ENCODE measurements at regions not wholly inside any gene's neighbourhood (a gene's known extent, or its start where the extent isn't known, plus 50 kb on each side); places are given as distances from the start of the nearest gene placed in this dataset.

DNA sequence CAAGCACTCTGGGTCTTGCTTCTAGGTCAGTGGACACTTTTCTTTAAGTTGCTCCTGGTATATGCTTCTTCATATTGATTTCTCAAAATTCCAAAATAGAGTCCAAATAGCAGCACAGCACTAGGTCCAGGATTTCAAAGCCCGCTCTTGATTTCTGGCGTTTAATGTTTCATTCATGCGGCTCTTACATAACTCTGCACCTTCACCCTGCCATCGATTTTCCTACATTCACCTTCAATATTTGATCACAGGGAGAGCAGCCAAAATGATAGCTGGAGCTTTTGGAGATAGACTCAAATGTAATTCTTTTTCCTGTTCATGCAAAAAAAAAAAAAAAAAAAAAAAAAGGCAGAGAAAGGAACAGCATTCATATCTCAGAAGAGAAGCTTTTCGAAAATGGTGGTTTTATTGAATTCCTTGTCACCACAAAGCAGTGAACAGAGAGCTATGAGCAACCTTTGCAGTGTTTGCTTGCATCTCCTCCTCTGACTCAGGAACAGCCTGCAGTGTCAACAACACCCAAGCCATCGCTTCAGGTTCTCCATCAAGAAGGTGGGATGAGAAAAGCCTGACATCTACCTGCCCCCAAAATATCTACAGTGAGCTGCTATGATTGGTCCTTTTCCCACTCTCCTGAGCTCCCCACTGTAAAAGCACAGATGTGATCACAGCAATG, 97.8 kb downstream of the MED10 start:
- Histone ChIP-seq H3K9me3 (ENCODE audit: control insufficient read depth, low read depth, low read length) (no peaks in the 10 kb centered on the region), H2AFZ (ENCODE audit: control insufficient read depth, low read length) (no peak overlapping the region), H3K9ac (ENCODE audit: control insufficient read depth, extremely low read depth, insufficient read depth, low read length) (no peak overlapping the region), H3K4me1 (ENCODE audit: control insufficient read depth, extremely low read depth, insufficient read depth, low read length) (no peaks in the 10 kb centered on the region), H3K27ac (ENCODE audit: control insufficient read depth, insufficient read depth, low read length) (no peak overlapping the region), H3K79me2 (ENCODE audit: control insufficient read depth, insufficient read depth, low read length) (no peaks in the 10 kb centered on the region), H3K4me3 (ENCODE audit: control insufficient read depth in 2 of 3, extremely low read depth in 1 of 3, insufficient read depth in 2 of 3, low read depth in 1 of 3, low read length in 3 of 3) (no peak overlapping the region), H4K20me1 (ENCODE audit: control insufficient read depth, extremely low read depth, insufficient read depth, low read length) (no peaks in the 10 kb centered on the region), H3K36me3 (ENCODE audit: control insufficient read depth in 2 of 2, extremely low read depth in 1 of 2, insufficient read depth in 2 of 2, low read length in 2 of 2) (no peaks in the 10 kb centered on the region), H3K4me2 (ENCODE audit: control insufficient read depth, extremely low read depth, insufficient read depth, low read depth, low read length) (no peak overlapping the region), H3K27me3 (ENCODE audit: control insufficient read depth, extremely low read depth, insufficient read depth, low read length) (no peaks in the 10 kb centered on the region), H3K9me1 (ENCODE audit: control insufficient read depth, extremely low read depth, insufficient read depth, low read length) (no peaks in the 10 kb centered on the region)
- TF ChIP-seq, protein P1, sequence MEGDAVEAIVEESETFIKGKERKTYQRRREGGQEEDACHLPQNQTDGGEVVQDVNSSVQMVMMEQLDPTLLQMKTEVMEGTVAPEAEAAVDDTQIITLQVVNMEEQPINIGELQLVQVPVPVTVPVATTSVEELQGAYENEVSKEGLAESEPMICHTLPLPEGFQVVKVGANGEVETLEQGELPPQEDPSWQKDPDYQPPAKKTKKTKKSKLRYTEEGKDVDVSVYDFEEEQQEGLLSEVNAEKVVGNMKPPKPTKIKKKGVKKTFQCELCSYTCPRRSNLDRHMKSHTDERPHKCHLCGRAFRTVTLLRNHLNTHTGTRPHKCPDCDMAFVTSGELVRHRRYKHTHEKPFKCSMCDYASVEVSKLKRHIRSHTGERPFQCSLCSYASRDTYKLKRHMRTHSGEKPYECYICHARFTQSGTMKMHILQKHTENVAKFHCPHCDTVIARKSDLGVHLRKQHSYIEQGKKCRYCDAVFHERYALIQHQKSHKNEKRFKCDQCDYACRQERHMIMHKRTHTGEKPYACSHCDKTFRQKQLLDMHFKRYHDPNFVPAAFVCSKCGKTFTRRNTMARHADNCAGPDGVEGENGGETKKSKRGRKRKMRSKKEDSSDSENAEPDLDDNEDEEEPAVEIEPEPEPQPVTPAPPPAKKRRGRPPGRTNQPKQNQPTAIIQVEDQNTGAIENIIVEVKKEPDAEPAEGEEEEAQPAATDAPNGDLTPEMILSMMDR (optimal IDR thresholded peaks at IDR 0.05 in 1 of 3, IDR thresholded peaks at IDR 0.05 in 1 of 3, conservative IDR thresholded peaks at IDR 0.05 in 1 of 3; ENCODE audit: extremely low read depth in 1 of 3, insufficient read depth in 2 of 3, low read length in 3 of 3): no peak
- TF ChIP-seq EZH2 (IDR thresholded peaks at IDR 0.05; ENCODE audit: low read length): no peak
- DNase-seq (ENCODE audit: low read depth, low spot score) (no peak), FAIRE-seq (no peak)
- dilution Hi-C loops (cut with MboI; ENCODE audit: extremely low pct_ligation_motif_present, low sequenced_read_pairs): no loop called here

DNA sequence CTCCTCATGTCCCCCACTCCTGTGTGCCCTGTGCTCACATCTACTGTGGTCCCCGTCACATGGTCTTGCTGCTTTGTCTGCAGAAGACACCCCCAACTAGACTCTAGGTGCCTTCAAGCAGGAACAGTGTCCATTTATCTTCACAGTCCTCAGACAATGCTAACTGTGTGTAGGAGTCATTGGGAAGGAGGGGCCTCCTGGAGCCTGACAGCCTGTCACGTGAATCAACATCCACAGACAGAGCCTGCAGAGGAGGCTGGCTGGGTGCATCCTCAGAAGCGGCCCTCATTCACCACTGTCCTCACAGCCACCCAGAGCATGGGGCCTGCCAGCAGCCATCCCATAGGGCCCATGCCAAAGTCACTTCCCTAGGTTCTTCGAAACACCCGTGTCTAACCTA, 98.7 kb downstream of the MED10 start:
- Histone ChIP-seq H3K9me1 (ENCODE audit: control insufficient read depth, extremely low read depth, insufficient read depth, low read length) (no peaks in the 10 kb centered on the region), H3K4me1 (ENCODE audit: control insufficient read depth, extremely low read depth, insufficient read depth, low read length) (no peaks in the 10 kb centered on the region), H3K36me3 (ENCODE audit: control insufficient read depth in 2 of 2, extremely low read depth in 1 of 2, insufficient read depth in 2 of 2, low read length in 2 of 2) (no peaks in the 10 kb centered on the region), H3K9me3 (ENCODE audit: control insufficient read depth, low read depth, low read length) (no peaks in the 10 kb centered on the region), H2AFZ (ENCODE audit: control insufficient read depth, low read length) (no peak overlapping the region), H3K79me2 (ENCODE audit: control insufficient read depth, insufficient read depth, low read length) (no peaks in the 10 kb centered on the region), H3K9ac (ENCODE audit: control insufficient read depth, extremely low read depth, insufficient read depth, low read length) (no peak overlapping the region), H3K4me2 (ENCODE audit: control insufficient read depth, extremely low read depth, insufficient read depth, low read depth, low read length) (no peak overlapping the region), H3K4me3 (ENCODE audit: control insufficient read depth in 2 of 3, extremely low read depth in 1 of 3, insufficient read depth in 2 of 3, low read depth in 1 of 3, low read length in 3 of 3) (no peak overlapping the region), H3K27ac (ENCODE audit: control insufficient read depth, insufficient read depth, low read length) (no peak overlapping the region), H3K27me3 (ENCODE audit: control insufficient read depth, extremely low read depth, insufficient read depth, low read length) (no peaks in the 10 kb centered on the region), H4K20me1 (ENCODE audit: control insufficient read depth, extremely low read depth, insufficient read depth, low read length) (no peaks in the 10 kb centered on the region)
- no peak for FAIRE-seq
- DNase-seq (ENCODE audit: low read depth, low spot score): no peak
- no peak for TF ChIP-seq EZH2 (IDR thresholded peaks at IDR 0.05; ENCODE audit: low read length)
- TF ChIP-seq, protein P1 (optimal IDR thresholded peaks at IDR 0.05 in 1 of 3, IDR thresholded peaks at IDR 0.05 in 1 of 3, conservative IDR thresholded peaks at IDR 0.05 in 1 of 3; ENCODE audit: extremely low read depth in 1 of 3, insufficient read depth in 2 of 3, low read length in 3 of 3): no peak
- dilution Hi-C loops (cut with MboI; ENCODE audit: extremely low pct_ligation_motif_present, low sequenced_read_pairs): no loop called here

Data from keratinocyte (primary cell).